ENCODE measurements at regions not wholly inside any gene's neighbourhood (a gene's known extent, or its start where the extent isn't known, plus 50 kb on each side); places are given as distances from the start of the nearest gene placed in this dataset.

- H3K9me3 ChIP-seq (ENCODE audit: control insufficient read depth, low read length): no peaks in the 10 kb centered on the region
- peaks cover 32% of the 10 kb centered on the region for H3K27me3 ChIP-seq (ENCODE audit: control insufficient read depth, insufficient read depth, low read length)
- H3K36me3 ChIP-seq (ENCODE audit: control insufficient read depth, insufficient read depth, low read length): no peaks in the 10 kb centered on the region
Observed at GRCh38 chr15:31480356-31481025, 153.9 kb downstream of the KLF13 start.

DNA sequence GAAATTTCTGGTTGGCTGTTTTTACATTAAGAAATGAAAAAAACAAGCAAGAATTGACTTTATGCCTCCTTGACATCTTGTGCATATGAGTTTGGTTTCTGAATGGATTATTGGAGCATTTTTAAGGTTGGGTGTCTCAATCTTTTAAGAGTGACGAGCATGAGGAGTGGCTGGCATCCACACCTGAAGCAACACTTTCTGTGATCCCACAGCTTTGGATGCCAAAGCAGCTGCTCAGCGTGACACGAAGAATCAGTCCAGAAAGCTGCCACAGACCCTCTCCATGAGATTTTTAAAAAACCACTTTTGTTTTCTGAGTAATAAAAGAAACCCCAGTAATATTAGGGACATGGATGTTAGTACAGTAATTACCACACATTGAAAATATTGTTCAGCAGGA, 154.5 kb downstream of the KLF13 start:
- H3K4me3 ChIP-seq (ENCODE audit: low read length): no peak overlapping the region
- peaks cover 2% of the 10 kb centered on the region for H3K4me1 ChIP-seq (ENCODE audit: control insufficient read depth, insufficient read depth, low read length)
- peaks cover 32% of the 10 kb centered on the region for H3K27me3 ChIP-seq (ENCODE audit: control insufficient read depth, insufficient read depth, low read length)
- no peak overlapping the region for H3K9ac ChIP-seq (ENCODE audit: low read length)
- H3K36me3 ChIP-seq (ENCODE audit: control insufficient read depth, insufficient read depth, low read length): no peaks in the 10 kb centered on the region
- no peaks in the 10 kb centered on the region for H3K9me3 ChIP-seq (ENCODE audit: control insufficient read depth, low read length)

More at GRCh38 chr15:31480356-31481025, 153.9 kb downstream of the KLF13 start:
- no peaks in the 10 kb centered on the region for H3K4me1 ChIP-seq (ENCODE audit: control insufficient read depth, insufficient read depth, low read length)
- no peak overlapping the region for H3K4me3 ChIP-seq (ENCODE audit: low read length)
- no peak overlapping the region for H3K9ac ChIP-seq (ENCODE audit: low read length)

DNA sequence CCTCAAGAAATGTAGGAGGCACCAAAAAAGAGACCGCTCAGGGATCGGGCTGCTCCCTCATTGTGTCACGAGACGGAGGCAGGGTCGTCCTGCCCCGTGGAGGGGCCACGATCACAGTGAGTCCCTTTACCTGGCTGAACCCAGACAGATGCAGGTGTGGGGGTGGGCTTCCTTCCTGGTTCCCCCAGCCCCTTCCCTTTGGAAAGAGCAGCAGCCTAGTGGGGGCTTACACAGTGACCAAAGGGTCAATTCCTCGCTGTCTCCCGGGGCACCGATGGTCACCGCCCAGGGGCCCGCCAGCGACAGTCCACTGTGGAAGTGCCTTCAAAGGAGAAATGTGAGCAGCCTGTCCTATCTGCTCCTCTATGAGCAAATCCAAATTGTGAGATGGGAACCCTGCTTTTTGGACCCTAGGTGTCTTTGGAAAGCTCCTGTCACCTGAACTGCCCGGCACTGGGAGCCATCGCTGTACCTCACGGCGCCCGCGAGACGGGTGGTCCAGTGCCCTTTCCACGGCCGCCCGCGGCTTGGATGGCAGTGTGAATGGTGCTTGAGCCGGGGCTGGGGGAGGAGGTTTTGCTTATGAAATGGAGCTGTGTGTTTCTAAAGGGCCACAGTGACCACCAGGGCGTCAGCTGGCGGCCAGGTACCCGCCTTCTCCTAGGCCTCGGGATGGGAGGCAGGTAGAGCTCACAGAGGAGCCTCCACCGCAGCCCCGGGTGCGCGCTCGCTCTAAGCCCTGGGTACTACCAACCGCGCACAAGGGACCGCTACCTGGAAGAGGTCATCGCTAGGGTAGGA, 155.7 kb downstream of the KLF13 start:
- Histone ChIP-seq H3K27me3 (ENCODE audit: control insufficient read depth, insufficient read depth, low read length) (peaks cover 32% of the 10 kb centered on the region), H3K4me3 (ENCODE audit: low read length) (no peak overlapping the region), H3K9me3 (ENCODE audit: control insufficient read depth, low read length) (no peaks in the 10 kb centered on the region)

GRCh38 chr15:31483053-31483985, 156.7 kb downstream of the KLF13 start:
- no peaks in the 10 kb centered on the region for H3K36me3 ChIP-seq (ENCODE audit: control insufficient read depth, insufficient read depth, low read length)
- H3K9ac ChIP-seq (ENCODE audit: low read length): no peak overlapping the region
- H3K4me3 ChIP-seq (ENCODE audit: low read length): no peak overlapping the region
- H3K9me3 ChIP-seq (ENCODE audit: control insufficient read depth, low read length): no peaks in the 10 kb centered on the region
- peaks cover 11% of the 10 kb centered on the region for H3K4me1 ChIP-seq (ENCODE audit: control insufficient read depth, insufficient read depth, low read length)
- H3K27me3 ChIP-seq (ENCODE audit: control insufficient read depth, insufficient read depth, low read length): peaks cover 32% of the 10 kb centered on the region

More for the DNA sequence above, 155.7 kb downstream of the KLF13 start:
- peaks cover 3% of the 10 kb centered on the region for H3K4me1 ChIP-seq (ENCODE audit: control insufficient read depth, insufficient read depth, low read length)
- H3K9ac ChIP-seq (ENCODE audit: low read length): no peak overlapping the region
- H3K36me3 ChIP-seq (ENCODE audit: control insufficient read depth, insufficient read depth, low read length): no peaks in the 10 kb centered on the region

DNA sequence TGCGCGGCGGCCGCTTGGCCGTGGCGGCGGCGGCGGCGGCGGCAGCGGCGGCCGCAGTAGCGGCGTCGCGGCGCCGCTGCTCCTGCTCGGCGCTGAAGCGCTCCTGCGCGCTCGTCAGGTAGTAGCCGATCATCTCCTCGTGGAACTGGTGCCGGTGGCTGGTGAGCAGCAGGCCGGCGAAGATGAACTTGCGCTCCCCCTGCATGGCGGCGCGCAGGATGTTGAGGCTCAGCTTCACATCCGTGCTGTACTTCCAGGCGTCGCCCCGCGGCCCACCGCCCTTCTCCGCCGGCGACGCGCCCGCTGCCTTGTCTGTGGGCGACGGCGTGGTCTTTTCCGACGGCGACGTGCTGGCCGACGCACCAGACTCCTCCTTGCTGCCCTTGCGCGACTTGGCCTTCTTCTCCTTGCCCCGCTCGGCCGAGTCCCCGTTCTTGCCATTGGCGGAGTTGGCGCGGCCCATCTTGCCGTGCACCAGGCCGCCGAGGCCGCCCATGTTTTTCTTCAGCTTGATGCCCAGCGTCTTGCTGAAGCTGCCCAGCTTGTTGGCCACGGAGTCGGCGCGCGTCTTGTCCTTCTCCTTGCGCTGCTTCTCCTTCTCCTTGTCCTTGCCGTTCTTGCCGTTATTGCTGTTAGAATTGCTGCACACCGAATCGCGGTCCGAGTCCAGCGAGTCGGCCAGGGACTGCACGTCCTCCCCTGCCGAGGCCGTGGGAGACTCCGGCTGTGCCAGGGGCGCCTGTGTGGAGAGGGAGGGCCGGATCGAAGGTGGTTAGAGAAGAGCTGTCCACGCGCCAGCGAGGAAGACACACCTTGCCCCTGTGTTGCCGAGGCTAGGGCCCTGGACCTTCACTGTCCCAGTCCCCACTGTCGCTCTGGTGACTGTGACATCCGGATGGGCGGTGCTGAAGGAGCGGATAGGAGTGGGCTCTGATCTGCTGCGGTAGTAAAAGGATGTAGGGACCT, 157.6 kb downstream of the KLF13 start:
- Histone ChIP-seq H3K36me3 (ENCODE audit: control insufficient read depth, insufficient read depth, low read length) (no peaks in the 10 kb centered on the region), H3K9me3 (ENCODE audit: control insufficient read depth, low read length) (no peaks in the 10 kb centered on the region), H3K9ac (ENCODE audit: low read length) (no peak overlapping the region), H3K27me3 (ENCODE audit: control insufficient read depth, insufficient read depth, low read length) (peaks cover 32% of the 10 kb centered on the region), H3K4me3 (ENCODE audit: low read length) (no peak overlapping the region), H3K4me1 (ENCODE audit: control insufficient read depth, insufficient read depth, low read length) (peaks cover 20% of the 10 kb centered on the region)

DNA sequence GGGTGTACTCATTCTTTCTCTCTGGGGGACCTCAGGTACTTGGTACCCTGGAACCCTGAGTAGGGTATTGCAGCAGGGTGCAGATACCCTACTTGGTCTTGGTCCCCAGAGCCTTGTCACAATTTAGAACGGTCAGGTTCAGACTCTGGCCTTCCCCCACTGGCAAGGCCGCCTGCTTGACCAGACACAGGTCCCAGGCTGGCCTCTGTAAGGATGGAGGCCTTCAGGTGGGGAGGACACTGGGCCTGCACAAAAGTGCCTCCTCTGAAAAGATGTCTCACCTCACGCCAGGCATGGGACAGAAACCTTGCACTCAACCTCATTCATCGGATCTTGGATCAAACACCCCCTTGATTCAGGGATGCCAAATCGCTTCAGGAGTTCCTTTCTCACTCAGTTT, 158.4 kb downstream of the KLF13 start:
- peaks cover 28% of the 10 kb centered on the region for H3K4me1 ChIP-seq (ENCODE audit: control insufficient read depth, insufficient read depth, low read length)
- no peak overlapping the region for H3K9ac ChIP-seq (ENCODE audit: low read length)
- no peaks in the 10 kb centered on the region for H3K36me3 ChIP-seq (ENCODE audit: control insufficient read depth, insufficient read depth, low read length)
- peaks cover 32% of the 10 kb centered on the region for H3K27me3 ChIP-seq (ENCODE audit: control insufficient read depth, insufficient read depth, low read length)
- no peaks in the 10 kb centered on the region for H3K9me3 ChIP-seq (ENCODE audit: control insufficient read depth, low read length)
- H3K4me3 ChIP-seq (ENCODE audit: low read length): no peak overlapping the region

DNA sequence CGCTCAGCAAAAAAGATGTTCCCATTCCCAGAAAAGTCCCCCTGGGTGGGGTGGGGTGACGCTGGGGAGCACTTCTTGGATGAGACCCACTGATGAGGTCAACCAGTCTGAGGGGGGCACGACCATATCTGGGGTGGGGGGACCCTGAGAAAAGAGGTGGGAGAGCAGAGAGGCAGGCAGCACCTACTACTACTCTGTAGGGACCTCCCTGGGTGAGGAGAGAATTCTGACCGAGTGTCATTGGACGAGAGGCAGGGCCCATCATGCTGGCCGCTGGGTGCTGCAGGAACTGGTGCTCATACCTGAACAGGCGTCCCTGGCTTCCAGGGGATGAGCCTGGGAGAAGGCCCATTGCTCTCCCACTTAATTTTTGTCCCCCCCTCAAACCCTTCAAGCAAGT, 158.8 kb downstream of the KLF13 start:
- Histone ChIP-seq H3K9me3 (ENCODE audit: control insufficient read depth, low read length) (no peaks in the 10 kb centered on the region), H3K4me3 (ENCODE audit: low read length) (no peak overlapping the region), H3K9ac (ENCODE audit: low read length) (no peak overlapping the region), H3K4me1 (ENCODE audit: control insufficient read depth, insufficient read depth, low read length) (peaks cover 29% of the 10 kb centered on the region), H3K36me3 (ENCODE audit: control insufficient read depth, insufficient read depth, low read length) (no peaks in the 10 kb centered on the region), H3K27me3 (ENCODE audit: control insufficient read depth, insufficient read depth, low read length) (peaks cover 32% of the 10 kb centered on the region)

GRCh38 chr15:31485911-31486461, 159.4 kb downstream of the KLF13 start:
- H3K27me3 ChIP-seq (ENCODE audit: control insufficient read depth, insufficient read depth, low read length): peaks cover 28% of the 10 kb centered on the region
- H3K4me3 ChIP-seq (ENCODE audit: low read length): no peak overlapping the region
- H3K36me3 ChIP-seq (ENCODE audit: control insufficient read depth, insufficient read depth, low read length): no peaks in the 10 kb centered on the region
- H3K9ac ChIP-seq (ENCODE audit: low read length): no peak overlapping the region
- peaks cover 29% of the 10 kb centered on the region for H3K4me1 ChIP-seq (ENCODE audit: control insufficient read depth, insufficient read depth, low read length)
- no peaks in the 10 kb centered on the region for H3K9me3 ChIP-seq (ENCODE audit: control insufficient read depth, low read length)

- Histone ChIP-seq H3K9ac (ENCODE audit: low read length) (no peak overlapping the region), H3K27me3 (ENCODE audit: control insufficient read depth, insufficient read depth, low read length) (peaks cover 28% of the 10 kb centered on the region), H3K9me3 (ENCODE audit: control insufficient read depth, low read length) (no peaks in the 10 kb centered on the region), H3K4me3 (ENCODE audit: low read length) (no peak overlapping the region), H3K4me1 (ENCODE audit: control insufficient read depth, insufficient read depth, low read length) (peaks cover 29% of the 10 kb centered on the region), H3K36me3 (ENCODE audit: control insufficient read depth, insufficient read depth, low read length) (no peaks in the 10 kb centered on the region)
Observed at GRCh38 chr15:31486506-31486905, 159.9 kb downstream of the KLF13 start.

DNA sequence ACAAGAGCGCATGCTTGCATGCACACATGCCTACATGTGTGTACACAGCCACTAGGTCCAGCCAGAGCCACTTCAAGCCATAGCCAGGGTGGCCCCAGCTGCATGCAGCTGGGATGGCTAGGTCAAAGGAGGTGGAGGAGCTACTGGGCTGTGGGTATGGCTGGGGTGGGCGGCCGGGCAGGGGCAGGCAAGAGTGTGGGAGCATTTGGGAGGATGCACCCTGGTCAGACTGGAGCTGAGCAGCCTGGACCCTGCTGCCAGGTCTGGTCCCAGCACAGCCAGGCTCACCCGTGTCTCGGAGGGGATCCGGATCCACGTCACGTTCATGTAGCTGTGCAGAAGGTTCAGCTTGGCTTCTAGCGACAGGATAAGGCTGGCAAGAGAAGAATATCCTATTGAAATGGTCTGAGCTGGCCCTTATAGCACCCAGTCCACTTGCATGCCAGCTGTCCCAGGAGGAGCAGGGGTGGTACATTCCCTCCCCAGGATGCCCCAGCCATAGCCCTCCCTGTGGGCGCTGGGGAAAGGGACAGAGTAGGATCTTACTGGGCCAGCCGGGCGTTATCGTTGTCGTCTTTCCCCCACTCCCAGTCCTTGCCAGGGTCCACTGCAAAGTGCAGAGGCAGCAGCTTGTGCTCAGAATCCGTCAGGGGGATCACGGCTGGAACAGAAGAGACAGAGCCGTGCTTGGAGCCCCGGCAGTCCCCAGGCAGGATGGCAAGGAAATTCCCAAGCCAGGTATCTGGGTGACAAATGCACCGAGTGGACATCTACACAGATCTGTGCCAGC, 160.5 kb downstream of the KLF13 start:
- Histone ChIP-seq H3K36me3 (ENCODE audit: control insufficient read depth, insufficient read depth, low read length) (no peaks in the 10 kb centered on the region), H3K9ac (ENCODE audit: low read length) (no peak overlapping the region), H3K27me3 (ENCODE audit: control insufficient read depth, insufficient read depth, low read length) (peaks cover 23% of the 10 kb centered on the region), H3K4me3 (ENCODE audit: low read length) (no peak overlapping the region), H3K4me1 (ENCODE audit: control insufficient read depth, insufficient read depth, low read length) (peaks cover 29% of the 10 kb centered on the region), H3K9me3 (ENCODE audit: control insufficient read depth, low read length) (no peaks in the 10 kb centered on the region)

Measured in mucosa of stomach (tissue), 1 donor.